ENCODE measurements at regions not wholly inside any gene's neighbourhood (a gene's known extent, or its start where the extent isn't known, plus 50 kb on each side); places are given as distances from the start of the nearest gene placed in this dataset.
"Not testable (repeated sequence)": the region's sequence is repeated elsewhere in the genome, so short reads cannot be mapped to it uniquely, and the experiment has no call there.

GRCh38 chr2:175410941-175411340, 229.4 kb upstream of the ATP5MC3 start:
- TF ChIP-seq, protein P1, sequence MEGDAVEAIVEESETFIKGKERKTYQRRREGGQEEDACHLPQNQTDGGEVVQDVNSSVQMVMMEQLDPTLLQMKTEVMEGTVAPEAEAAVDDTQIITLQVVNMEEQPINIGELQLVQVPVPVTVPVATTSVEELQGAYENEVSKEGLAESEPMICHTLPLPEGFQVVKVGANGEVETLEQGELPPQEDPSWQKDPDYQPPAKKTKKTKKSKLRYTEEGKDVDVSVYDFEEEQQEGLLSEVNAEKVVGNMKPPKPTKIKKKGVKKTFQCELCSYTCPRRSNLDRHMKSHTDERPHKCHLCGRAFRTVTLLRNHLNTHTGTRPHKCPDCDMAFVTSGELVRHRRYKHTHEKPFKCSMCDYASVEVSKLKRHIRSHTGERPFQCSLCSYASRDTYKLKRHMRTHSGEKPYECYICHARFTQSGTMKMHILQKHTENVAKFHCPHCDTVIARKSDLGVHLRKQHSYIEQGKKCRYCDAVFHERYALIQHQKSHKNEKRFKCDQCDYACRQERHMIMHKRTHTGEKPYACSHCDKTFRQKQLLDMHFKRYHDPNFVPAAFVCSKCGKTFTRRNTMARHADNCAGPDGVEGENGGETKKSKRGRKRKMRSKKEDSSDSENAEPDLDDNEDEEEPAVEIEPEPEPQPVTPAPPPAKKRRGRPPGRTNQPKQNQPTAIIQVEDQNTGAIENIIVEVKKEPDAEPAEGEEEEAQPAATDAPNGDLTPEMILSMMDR (conservative IDR thresholded peaks at IDR 0.05; ENCODE audit: low read depth, low read length), result not testable (repeated sequence)
- TF ChIP-seq EZH2 (IDR thresholded peaks at IDR 0.05; ENCODE audit: borderline replicate concordance, low read depth, low read length, poor library complexity, severe bottlenecking), result not testable (repeated sequence)

Data from A673 (cell line).